Astrocyte (in vitro differentiated cells and primary cell): ENCODE measurements at regions not wholly inside any gene's neighbourhood (a gene's known extent, or its start where the extent isn't known, plus 50 kb on each side); places are given as distances from the start of the nearest gene placed in this dataset.

Experiments
- DNase-seq: peaks from one replicate; pipeline ENCODE4 v3.0.0-alpha.2; 2010; ENCODE audit warnings: low read depth
- FAIRE-seq: peaks from 2 replicates; lab custom pipeline; 2011; peaks lifted over from hg19 to GRCh38; lab: Jason Lieb, UNC
- H2AFZ ChIP-seq: 2 replicates; pipeline ENCODE4 v1.6.0; 2012; ENCODE audit warnings: low read depth, low read length, inconsistent platforms
- H3K27ac ChIP-seq: 2 replicates; pipeline ENCODE4 v1.5.1; 2011; ENCODE audit warnings: low read depth, low read length, inconsistent platforms
- H3K27me3 ChIP-seq: 2 replicates; pipeline ENCODE4 v1.6.0; 2011; ENCODE audit warnings: low read length, inconsistent platforms; ENCODE audit not compliant: insufficient read depth
- H3K36me3 ChIP-seq: 2 replicates; pipeline ENCODE4 v1.5.1; 2011; ENCODE audit warnings: low read length, inconsistent platforms; ENCODE audit not compliant: insufficient read depth
- H3K4me1 ChIP-seq: 2 replicates; pipeline ENCODE4 v1.5.1; 2011; ENCODE audit warnings: low read length, inconsistent platforms; ENCODE audit not compliant: insufficient read depth
- H3K4me2 ChIP-seq: 2 replicates; pipeline ENCODE4 v1.6.0; 2012; ENCODE audit warnings: low read length, inconsistent platforms
- H3K4me3 ChIP-seq: 2 replicates; pipeline ENCODE4 v1.5.1; 2011; ENCODE audit warnings: low read depth, mild to moderate bottlenecking, low read length, inconsistent platforms; ENCODE audit not compliant: insufficient read depth
- H3K79me2 ChIP-seq: 2 replicates; pipeline ENCODE4 v1.6.0; 2012; ENCODE audit warnings: mild to moderate bottlenecking, low read length, inconsistent platforms; ENCODE audit not compliant: insufficient read depth
- H3K9ac ChIP-seq: 2 replicates; pipeline ENCODE4 v1.6.0; 2012; ENCODE audit warnings: mild to moderate bottlenecking, low read length, inconsistent platforms
- H3K9me3 ChIP-seq: 2 replicates; pipeline ENCODE4 v1.5.1; 2012; ENCODE audit warnings: low read depth, mild to moderate bottlenecking, low read length, inconsistent platforms; ENCODE audit not compliant: insufficient read depth
- H4K20me1 ChIP-seq: 2 replicates; pipeline ENCODE4 v1.6.0; 2012; ENCODE audit warnings: low read length, inconsistent platforms; ENCODE audit not compliant: insufficient read depth
- H3K27ac Mint-ChIP-seq: one replicate; pipeline ENCODE4 v1.8.0; 2021; ENCODE audit warnings: mild to moderate bottlenecking, mixed read lengths; ENCODE audit not compliant: unreplicated experiment
- H3K27me3 Mint-ChIP-seq: one replicate; pipeline ENCODE4 v1.8.0; 2021; ENCODE audit warnings: low read depth, mixed read lengths; ENCODE audit not compliant: unreplicated experiment
- H3K36me3 Mint-ChIP-seq: one replicate; pipeline ENCODE4 v1.8.0; 2021; ENCODE audit warnings: low read depth, mixed read lengths; ENCODE audit not compliant: unreplicated experiment
- H3K4me1 Mint-ChIP-seq: one replicate; pipeline ENCODE4 v1.8.0; 2021; ENCODE audit warnings: low read depth, mixed read lengths; ENCODE audit not compliant: unreplicated experiment
- H3K4me3 Mint-ChIP-seq: one replicate; pipeline ENCODE4 v1.8.0; 2021; ENCODE audit warnings: mild to moderate bottlenecking, moderate library complexity, mixed read lengths; ENCODE audit not compliant: unreplicated experiment
- H3K9me3 Mint-ChIP-seq: one replicate; pipeline ENCODE4 v1.8.0; 2021; ENCODE audit warnings: mild to moderate bottlenecking, mixed read lengths; ENCODE audit not compliant: unreplicated experiment
- CTCF ChIP-seq: IDR thresholded peaks from 2 replicates; pipeline ENCODE4 v1.5.1; 2011; ENCODE audit warnings: low read depth, mild to moderate bottlenecking, inconsistent platforms, low read length, moderate library complexity; ENCODE audit not compliant: insufficient read depth
- EZH2 ChIP-seq: IDR thresholded peaks from 2 replicates; pipeline ENCODE4 v1.6.1; 2012; ENCODE audit warnings: mild to moderate bottlenecking, low read length, inconsistent platforms; ENCODE audit not compliant: insufficient read depth

GRCh38 chr3:22856811-22857210, 346.3 kb upstream of the UBE2E2 start:
- Histone ChIP-seq H3K4me3 (no peak overlapping the region), H3K4me1 (no peaks in the 10 kb centered on the region), H3K27ac (no peak overlapping the region), H3K36me3 (no peaks in the 10 kb centered on the region), H3K27me3 (no peaks in the 10 kb centered on the region), H3K9me3 (no peaks in the 10 kb centered on the region), H2AFZ (no peak overlapping the region), H3K79me2 (no peaks in the 10 kb centered on the region), H3K9ac (no peak overlapping the region), H3K4me2 (no peak overlapping the region), H4K20me1 (no peaks in the 10 kb centered on the region)
- peaks cover 3% of the 10 kb centered on the region for H3K9me3 Mint-ChIP-seq
- H3K36me3 Mint-ChIP-seq = no peaks in the 10 kb centered on the region
- no peak overlapping the region for H3K4me3 Mint-ChIP-seq
- DNase-seq (no peak), FAIRE-seq (no peak)
- TF ChIP-seq EZH2 = no peak
- TF ChIP-seq CTCF = no peak
- H3K4me1 Mint-ChIP-seq = no peaks in the 10 kb centered on the region
- H3K27ac Mint-ChIP-seq = no peak overlapping the region
- no peaks in the 10 kb centered on the region for H3K27me3 Mint-ChIP-seq

DNA sequence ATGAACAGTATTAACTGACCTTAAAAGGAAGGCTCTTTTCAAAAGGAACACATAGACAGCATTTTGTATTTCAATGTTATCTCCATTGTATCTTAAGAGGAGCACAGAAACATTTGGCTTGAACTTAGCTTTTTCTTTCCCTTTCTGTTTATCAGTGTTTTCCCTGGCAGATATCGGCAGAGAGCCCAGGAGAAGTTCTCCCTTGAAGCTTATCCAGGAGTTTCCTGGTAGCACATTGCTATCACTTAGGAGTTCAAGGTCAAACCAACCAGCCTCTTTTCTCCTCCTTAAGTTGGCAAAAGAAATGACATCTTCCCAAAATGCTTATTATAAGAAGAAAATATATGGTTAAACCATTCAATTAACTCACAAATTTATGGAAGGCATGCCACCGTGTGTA, 344.6 kb upstream of the UBE2E2 start:
- Mint-ChIP-seq H3K4me1 (no peaks in the 10 kb centered on the region), H3K27ac (no peak overlapping the region), H3K9me3 (peaks cover 3% of the 10 kb centered on the region), H3K36me3 (no peaks in the 10 kb centered on the region), H3K4me3 (no peak overlapping the region), H3K27me3 (no peaks in the 10 kb centered on the region)
- no peaks in the 10 kb centered on the region for H3K79me2 ChIP-seq
- TF ChIP-seq EZH2 (no peak), CTCF (no peak)
- no peaks in the 10 kb centered on the region for H3K36me3 ChIP-seq
- H3K4me1 ChIP-seq = no peaks in the 10 kb centered on the region
- no peak overlapping the region for H2AFZ ChIP-seq
- H3K27ac ChIP-seq = no peak overlapping the region
- no peak overlapping the region for H3K4me2 ChIP-seq
- no peaks in the 10 kb centered on the region for H3K27me3 ChIP-seq
- no peak overlapping the region for H3K4me3 ChIP-seq
- H3K9ac ChIP-seq = no peak overlapping the region
- no peaks in the 10 kb centered on the region for H4K20me1 ChIP-seq
- H3K9me3 ChIP-seq = no peaks in the 10 kb centered on the region
- no peak for FAIRE-seq
- DNase-seq = no peak

DNA sequence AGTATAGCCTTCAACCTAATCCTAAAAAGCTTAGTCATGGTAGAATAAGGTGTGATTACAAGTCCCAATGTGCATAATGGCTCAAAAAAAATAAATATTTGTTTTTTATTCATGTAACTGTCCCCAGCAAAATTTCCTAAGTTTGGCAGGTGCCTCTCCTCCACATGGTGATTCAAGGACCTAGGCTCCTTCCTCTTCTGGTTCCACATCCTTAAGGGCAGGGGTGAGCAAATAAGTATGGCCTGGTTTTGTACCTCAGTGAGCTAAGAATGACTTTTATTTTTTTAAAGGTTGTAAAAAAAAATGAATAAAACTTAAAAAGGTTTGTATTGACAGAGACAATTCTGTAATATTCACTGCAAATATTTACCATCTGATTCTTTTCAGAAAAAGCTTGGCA, 343.5 kb upstream of the UBE2E2 start:
- no peaks in the 10 kb centered on the region for H4K20me1 ChIP-seq
- no peaks in the 10 kb centered on the region for H3K79me2 ChIP-seq
- no peak for TF ChIP-seq EZH2
- TF ChIP-seq CTCF = no peak
- no peaks in the 10 kb centered on the region for H3K36me3 ChIP-seq
- H3K9ac ChIP-seq = no peak overlapping the region
- H2AFZ ChIP-seq = no peak overlapping the region
- no peak for DNase-seq
- H3K9me3 ChIP-seq = no peaks in the 10 kb centered on the region
- no peaks in the 10 kb centered on the region for H3K4me1 ChIP-seq
- no peak for FAIRE-seq
- H3K27me3 ChIP-seq = no peaks in the 10 kb centered on the region
- no peak overlapping the region for H3K27ac Mint-ChIP-seq
- H3K4me3 ChIP-seq = no peak overlapping the region
- H3K4me1 Mint-ChIP-seq = no peaks in the 10 kb centered on the region
- no peak overlapping the region for H3K4me3 Mint-ChIP-seq
- no peaks in the 10 kb centered on the region for H3K36me3 Mint-ChIP-seq
- no peak overlapping the region for H3K4me2 ChIP-seq
- no peak overlapping the region for H3K27ac ChIP-seq
- H3K27me3 Mint-ChIP-seq = no peaks in the 10 kb centered on the region
- peaks cover 3% of the 10 kb centered on the region for H3K9me3 Mint-ChIP-seq
